CD4-positive, CD25-positive, alpha-beta regulatory T cell (primary cell): ENCODE measurements at regions not wholly inside any gene's neighbourhood (a gene's known extent, or its start where the extent isn't known, plus 50 kb on each side); places are given as distances from the start of the nearest gene placed in this dataset.

ENCODE experiments used
- ATAC-seq, 2 donors: fragments of 150-1000 bp; cut with Tn5 transposase; one replicate each; pipeline ENCODE4 v1.10.0; 2021; ENCODE audit warnings: low read depth in 2 of 2, moderate number of reproducible peaks in 2 of 2, moderate library complexity in 1 of 2
- DNase-seq, 3 donors: peaks; one replicate each; pipeline versions ENCODE4 v3.0.0 to v3.0.0-alpha.2; 2012 to 2022; ENCODE audit warnings: mixed read lengths in 1 of 3
- H3K27ac ChIP-seq: one replicate; pipeline ENCODE4 v1.7.0; 2013; ENCODE audit warnings: mild to moderate bottlenecking, low read length; ENCODE audit not compliant: insufficient read depth, poor library complexity, severe bottlenecking
- H3K27me3 ChIP-seq: one replicate; pipeline ENCODE4 v1.7.0; 2013; ENCODE audit warnings: low read length; ENCODE audit not compliant: control insufficient read depth, insufficient read depth
- H3K36me3 ChIP-seq: one replicate; pipeline ENCODE4 v1.7.0; 2013; ENCODE audit warnings: mild to moderate bottlenecking, low read length, moderate library complexity; ENCODE audit not compliant: control insufficient read depth, insufficient read depth
- H3K4me1 ChIP-seq: 2 replicates; pipeline ENCODE4 v1.7.0; 2013; ENCODE audit warnings: mild to moderate bottlenecking, low read length; ENCODE audit not compliant: insufficient read depth, control insufficient read depth, poor library complexity, severe bottlenecking
- H3K4me3 ChIP-seq: one replicate; pipeline ENCODE4 v1.7.0; 2013; ENCODE audit warnings: low read depth, mild to moderate bottlenecking, low read length, moderate library complexity
- H3K9me3 ChIP-seq, 2 experiments: 1 replicate in 1 of 2; 2 replicates in 1 of 2; pipeline ENCODE4 v1.7.0; 2013; ENCODE audit warnings: low read length in 2 of 2, mild to moderate bottlenecking in 1 of 2, moderate library complexity in 1 of 2; ENCODE audit not compliant: control insufficient read depth in 2 of 2
- H3K27ac Mint-ChIP-seq, 3 donors: one replicate each; pipeline ENCODE4 v1.8.0; 2020 to 2022; ENCODE audit warnings: mild to moderate bottlenecking in 3 of 3, mixed read lengths in 3 of 3, moderate library complexity in 2 of 3
- H3K27me3 Mint-ChIP-seq: one replicate; pipeline ENCODE4 v1.8.0; 2022; ENCODE audit warnings: mild to moderate bottlenecking, mixed read lengths
- H3K36me3 Mint-ChIP-seq: one replicate; pipeline ENCODE4 v1.8.0; 2020; ENCODE audit warnings: mixed read lengths
- H3K4me1 Mint-ChIP-seq, 4 donors: one replicate each; pipeline ENCODE4 v1.8.0; 2020 to 2022; ENCODE audit warnings: mixed read lengths in 4 of 4, mild to moderate bottlenecking in 1 of 4
- H3K4me3 Mint-ChIP-seq, 4 donors: one replicate each; pipeline ENCODE4 v1.8.0; 2020 to 2022; ENCODE audit warnings: mild to moderate bottlenecking in 4 of 4, mixed read lengths in 4 of 4, moderate library complexity in 3 of 4
- H3K9me3 Mint-ChIP-seq, 7 donors: one replicate each; pipeline ENCODE4 v1.8.0; 2020 to 2022; ENCODE audit warnings: mixed read lengths in 7 of 7, mild to moderate bottlenecking in 3 of 7, moderate library complexity in 2 of 7

DNA sequence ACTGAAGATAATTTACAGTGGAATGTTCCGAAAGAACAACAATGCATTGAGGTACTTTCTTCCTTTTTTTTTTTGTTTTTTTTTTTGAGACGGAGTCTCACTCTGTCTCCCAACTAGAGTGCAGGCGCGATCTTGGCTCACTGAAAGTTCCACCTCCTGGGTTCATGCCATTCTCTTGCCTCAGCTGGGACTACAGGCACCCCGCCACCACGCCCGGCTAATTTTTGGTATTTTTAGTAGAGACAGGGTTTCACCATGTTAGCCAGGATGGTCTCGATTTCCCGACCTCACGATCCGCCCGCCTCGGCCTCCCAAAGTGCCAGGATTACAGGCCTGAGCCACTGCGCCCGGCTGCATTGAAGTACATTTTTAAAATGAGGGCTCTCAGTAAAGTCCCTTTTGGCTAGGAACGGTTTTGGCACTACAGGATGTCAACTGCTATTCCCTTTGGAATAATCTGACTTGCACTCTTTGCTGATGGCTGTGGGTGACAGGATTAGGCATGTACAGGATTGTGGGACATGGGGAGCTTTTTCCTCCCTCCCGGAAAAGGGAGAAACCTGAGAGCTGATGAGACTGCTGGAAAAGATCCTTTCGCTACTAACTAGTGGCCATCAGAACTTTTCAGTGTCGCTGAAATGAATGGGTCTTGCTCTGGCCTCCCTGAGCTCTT lies 56.9 kb upstream of the EDEM3 start:
- no peaks in the 10 kb centered on the region for H3K9me3 Mint-ChIP-seq
- DNase-seq (no peak), ATAC-seq (no peak)
- peaks cover 43% of the 10 kb centered on the region for H3K36me3 ChIP-seq
- H3K27ac ChIP-seq = no peak overlapping the region
- H3K4me3 ChIP-seq = no peak overlapping the region
- no peaks in the 10 kb centered on the region for H3K4me1 Mint-ChIP-seq
- peaks cover 3% of the 10 kb centered on the region for H3K36me3 Mint-ChIP-seq
- no peaks in the 10 kb centered on the region for H3K27me3 Mint-ChIP-seq
- no peak overlapping the region for H3K27ac Mint-ChIP-seq
- no peaks in the 10 kb centered on the region for H3K9me3 ChIP-seq
- no peaks in the 10 kb centered on the region for H3K27me3 ChIP-seq
- no peaks in the 10 kb centered on the region for H3K4me1 ChIP-seq
- H3K4me3 Mint-ChIP-seq = no peak overlapping the region

- Mint-ChIP-seq H3K27ac (no peak overlapping the region), H3K4me1 (peaks cover 0 to under 1% (median under 1%) of the 10 kb centered on the region in 4 donors), H3K4me3 (no peak overlapping the region), H3K36me3 (peaks cover 3% of the 10 kb centered on the region), H3K9me3 (no peaks in the 10 kb centered on the region), H3K27me3 (no peaks in the 10 kb centered on the region)
- Histone ChIP-seq H3K27ac (no peak overlapping the region), H3K36me3 (peaks cover 45% of the 10 kb centered on the region), H3K9me3 (no peaks in the 10 kb centered on the region), H3K27me3 (no peaks in the 10 kb centered on the region), H3K4me3 (no peak overlapping the region), H3K4me1 (no peaks in the 10 kb centered on the region)
- no peak for ATAC-seq
- DNase-seq = no peak
Measured at GRCh38 chr1:184810735-184811343, 56.2 kb upstream of the EDEM3 start.

DNA sequence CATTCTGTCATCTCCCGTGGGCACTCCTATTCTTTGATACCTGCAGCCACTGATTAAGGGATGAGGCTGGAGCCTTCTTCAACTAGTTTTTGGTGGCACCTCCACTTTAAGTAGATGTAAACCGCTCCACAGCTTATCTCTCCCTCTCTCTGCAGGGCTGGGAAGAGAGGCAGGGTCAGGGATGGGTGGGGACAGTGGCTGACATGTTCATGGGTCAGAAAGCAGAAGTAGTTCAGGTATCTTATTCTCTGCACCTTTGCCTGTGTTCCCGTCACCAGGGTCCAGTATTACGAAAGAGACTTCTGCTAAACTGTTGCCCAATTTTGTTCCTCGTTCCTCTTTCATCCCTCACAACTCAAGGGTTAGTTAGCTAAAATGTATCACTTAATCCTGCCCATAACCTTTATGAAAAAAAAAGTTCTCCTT lies 51.7 kb upstream of the EDEM3 start:
- Mint-ChIP-seq H3K36me3 (peaks cover 17% of the 10 kb centered on the region), H3K9me3 (no peaks in the 10 kb centered on the region), H3K27me3 (no peaks in the 10 kb centered on the region), H3K4me3 (no peak overlapping the region), H3K27ac (peak overlapping the region in 1 of 3 donors; percentile 24), H3K4me1 (peaks cover 4 to 7% (median 5%) of the 10 kb centered on the region in 4 donors)
- Histone ChIP-seq H3K9me3 (no peaks in the 10 kb centered on the region), H3K27ac (no peak overlapping the region), H3K36me3 (peaks cover 59% of the 10 kb centered on the region), H3K27me3 (no peaks in the 10 kb centered on the region), H3K4me1 (no peaks in the 10 kb centered on the region), H3K4me3 (no peak overlapping the region)
- ATAC-seq (no peak), DNase-seq (no peak)

GRCh38 chr1:184805667-184806295 lies 51.1 kb upstream of the EDEM3 start:
- Histone ChIP-seq H3K27me3 (no peaks in the 10 kb centered on the region), H3K9me3 (no peaks in the 10 kb centered on the region), H3K4me3 (no peak overlapping the region), H3K27ac (peak overlapping the region; percentile 28), H3K4me1 (no peaks in the 10 kb centered on the region), H3K36me3 (peaks cover 59% of the 10 kb centered on the region)
- peaks cover 17% of the 10 kb centered on the region for H3K36me3 Mint-ChIP-seq
- H3K9me3 Mint-ChIP-seq = no peaks in the 10 kb centered on the region
- DNase-seq (peak; percentile 74 to 84 (median 81)), ATAC-seq (peak; percentile 89 to 90)
- H3K4me1 Mint-ChIP-seq = peaks cover 4 to 7% (median 5%) of the 10 kb centered on the region in 4 donors
- no peaks in the 10 kb centered on the region for H3K27me3 Mint-ChIP-seq
- peak overlapping the region; percentile 85 to 90 (median 86) for H3K27ac Mint-ChIP-seq
- peak overlapping the region in 1 of 4 donors; percentile 8 for H3K4me3 Mint-ChIP-seq
